ENCODE measurements at regions not wholly inside any gene's neighbourhood (a gene's known extent, or its start where the extent isn't known, plus 50 kb on each side); places are given as distances from the start of the nearest gene placed in this dataset.

DNA sequence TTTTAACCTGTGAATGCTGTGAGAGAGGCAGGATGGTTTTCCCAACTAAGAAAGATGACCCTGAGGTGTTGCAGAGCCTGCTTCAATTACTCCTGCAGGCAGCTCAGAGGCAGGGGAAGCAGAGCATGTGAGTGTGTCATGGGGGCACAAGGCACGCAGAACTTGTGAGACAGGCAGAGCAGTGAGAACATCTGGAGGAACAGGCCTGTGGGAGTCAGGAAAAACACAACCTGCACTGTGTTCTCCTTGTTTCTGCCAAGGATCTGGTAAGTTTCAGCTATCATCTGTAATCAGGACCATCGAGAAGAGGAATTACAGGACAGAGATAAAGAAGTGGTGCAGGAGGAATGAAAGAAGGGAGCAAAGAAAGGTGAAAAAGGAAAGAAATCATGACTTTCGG is 741.8 kb upstream of the INTU start:
- intact Hi-C loops (cut with DNase I): no loop called here
- no peak for DNase-seq
- Histone ChIP-seq H3K36me3 (no peaks in the 10 kb centered on the region), H3K4me1 (ENCODE audit: insufficient read depth) (no peaks in the 10 kb centered on the region), H3K27ac (no peak overlapping the region), H3K4me3 (no peak overlapping the region), H3K9me3 (no peaks in the 10 kb centered on the region), H3K27me3 (no peaks in the 10 kb centered on the region)
- 32 to 37% (median 32%) methylated on average over 3 of the region's 3 CpGs for WGBS, 3 donors
- TF ChIP-seq POLR2A (IDR thresholded peaks at IDR 0.05): no peak
- no peak for TF ChIP-seq EP300 (IDR thresholded peaks at IDR 0.05)
- TF ChIP-seq CTCF (IDR thresholded peaks at IDR 0.05): no peak

DNA sequence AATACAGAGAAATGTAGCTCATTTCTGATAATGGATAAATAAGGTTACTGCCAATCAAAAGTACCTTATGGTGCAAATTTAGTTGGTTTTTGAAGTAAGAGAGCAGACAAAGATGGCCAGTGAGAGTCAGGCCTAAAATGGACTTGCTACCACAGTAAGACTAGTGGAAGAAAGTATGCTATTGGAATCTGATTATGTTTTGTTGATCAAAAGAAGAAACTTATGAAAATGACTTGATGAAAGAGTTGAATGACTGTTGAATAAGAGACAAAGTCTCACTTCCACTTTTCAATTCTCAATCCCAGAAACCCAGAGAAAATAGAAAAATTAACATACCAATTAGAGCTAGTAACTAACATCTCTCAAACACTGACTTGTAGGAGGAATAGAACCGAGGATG is 737.8 kb upstream of the INTU start:
- DNase-seq: no peak
- Histone ChIP-seq H3K27me3 (no peaks in the 10 kb centered on the region), H3K4me1 (ENCODE audit: insufficient read depth) (no peaks in the 10 kb centered on the region), H3K27ac (no peak overlapping the region), H3K9me3 (no peaks in the 10 kb centered on the region), H3K4me3 (no peak overlapping the region), H3K36me3 (no peaks in the 10 kb centered on the region)
- TF ChIP-seq CTCF (IDR thresholded peaks at IDR 0.05) (no peak), POLR2A (IDR thresholded peaks at IDR 0.05) (no peak), EP300 (IDR thresholded peaks at IDR 0.05) (no peak)
- WGBS, 3 donors: 92 to 94% (median 92%) methylated on average over 1 of the region's 1 CpG
- intact Hi-C loops (cut with DNase I): no loop called here

DNA sequence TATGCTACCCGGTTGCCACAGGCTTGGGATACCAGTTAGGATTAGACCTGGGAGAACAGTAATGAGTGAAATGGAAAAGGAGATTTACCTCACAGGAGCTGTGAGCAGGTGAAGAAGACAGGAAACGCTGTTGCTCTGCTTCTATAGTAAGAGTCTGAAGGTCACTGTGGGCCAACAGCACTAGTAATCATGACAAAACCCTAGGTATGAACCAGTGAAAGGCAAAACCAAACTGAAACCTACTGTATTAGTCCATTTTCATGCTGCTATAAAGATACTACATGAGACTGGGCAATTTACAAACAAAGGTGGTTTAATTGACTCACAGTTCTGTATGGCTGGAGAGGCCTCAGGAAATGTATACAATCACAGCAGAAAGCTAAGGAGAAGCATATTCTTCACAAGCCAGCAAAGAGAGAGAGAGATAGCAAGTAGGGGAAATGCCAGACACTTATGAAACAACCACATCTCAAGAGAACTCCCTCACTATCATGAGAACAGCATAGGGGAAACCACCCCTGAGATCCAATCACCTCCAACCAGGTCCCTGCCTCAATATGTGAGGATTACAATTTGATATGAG is 736.7 kb upstream of the INTU start:
- no peaks in the 10 kb centered on the region for H3K36me3 ChIP-seq
- DNase-seq: no peak
- no peak overlapping the region for H3K27ac ChIP-seq
- H3K27me3 ChIP-seq: no peaks in the 10 kb centered on the region
- TF ChIP-seq CTCF (IDR thresholded peaks at IDR 0.05) (no peak), POLR2A (IDR thresholded peaks at IDR 0.05) (no peak), EP300 (IDR thresholded peaks at IDR 0.05) (no peak)
- 92 to 96% (median 93%) methylated on average over 2 of the region's 2 CpGs for WGBS, 3 donors
- H3K9me3 ChIP-seq: no peaks in the 10 kb centered on the region
- H3K4me1 ChIP-seq (ENCODE audit: insufficient read depth): no peaks in the 10 kb centered on the region
- H3K4me3 ChIP-seq: no peak overlapping the region
- intact Hi-C loops (cut with DNase I): no loop called here

- H3K4me3 ChIP-seq: no peak overlapping the region
- H3K27ac ChIP-seq: no peak overlapping the region
- intact Hi-C loops (cut with DNase I): no loop called here
- TF ChIP-seq EP300 (IDR thresholded peaks at IDR 0.05) (no peak), CTCF (IDR thresholded peaks at IDR 0.05) (no peak), POLR2A (IDR thresholded peaks at IDR 0.05) (no peak)
- no peaks in the 10 kb centered on the region for H3K4me1 ChIP-seq (ENCODE audit: insufficient read depth)
- no peaks in the 10 kb centered on the region for H3K27me3 ChIP-seq
- H3K9me3 ChIP-seq: no peaks in the 10 kb centered on the region
- WGBS, 3 donors: 75 to 100% (median 98%) methylated on average over 3 of the region's 3 CpGs
- no peaks in the 10 kb centered on the region for H3K36me3 ChIP-seq
- no peak for DNase-seq
Measured at GRCh38 chr4:126897038-126897437, 735.7 kb upstream of the INTU start.
